Upper lobe of left lung (tissue), 6 donors: ENCODE measurements at regions not wholly inside any gene's neighbourhood (a gene's known extent, or its start where the extent isn't known, plus 50 kb on each side); places are given as distances from the start of the nearest gene placed in this dataset.

ENCODE experiments used
- ATAC-seq, 2 donors: fragments of 200-7000 bp; cut with Tn5 transposase; one replicate each; pipeline ENCODE4 v1.9.1; 2022; ENCODE audit warnings: mild to moderate bottlenecking in 2 of 2, moderate library complexity in 2 of 2; ENCODE audit not compliant: low FRiP score in 2 of 2
- DNase-seq, 2 donors: peaks; one replicate each; pipeline ENCODE4 v3.0.0-alpha.2; 2019 to 2020
- H3K27ac ChIP-seq, 4 donors: fragments of 200-600 bp; sonication (generic); one replicate each; pipeline ENCODE4 v1.5.1; 2016 to 2019
- H3K27me3 ChIP-seq, 4 donors: fragments of 200-600 bp; sonication (generic); one replicate each; pipeline ENCODE4 v1.5.1; 2017 to 2019
- H3K36me3 ChIP-seq, 4 donors: fragments of 200-600 bp; sonication (generic); one replicate each; pipeline ENCODE4 v1.5.1; 2016 to 2019
- H3K4me1 ChIP-seq, 4 donors: fragments of 200-600 bp; sonication (generic); one replicate each; pipeline ENCODE4 v1.5.1; 2018 to 2019
- H3K4me3 ChIP-seq, 4 donors: fragments of 200-600 bp; sonication (generic); one replicate each; pipeline ENCODE4 v1.5.1; 2017 to 2019; ENCODE audit warnings: mild to moderate bottlenecking in 2 of 4, moderate library complexity in 1 of 4
- H3K9me3 ChIP-seq, 4 donors: fragments of 200-600 bp; sonication (generic); one replicate each; pipeline ENCODE4 v1.5.1; 2018 to 2019
- CTCF ChIP-seq, 6 experiments: fragments of 450-650 bp in 4 of 6; fragments of 200-600 bp in 2 of 6; sonication (generic) in 2 of 6; IDR thresholded peaks; one replicate each; pipeline ENCODE4 v1.5.1; 2016 to 2019; ENCODE audit warnings: antibody characterized with exemption in 6 of 6
- EP300 ChIP-seq, 4 donors: sonication (generic); formaldehyde crosslinking; IDR thresholded peaks; one replicate each; pipeline ENCODE4 v1.5.1; 2017; ENCODE audit warnings: antibody characterized with exemption in 4 of 4, control low read depth in 2 of 4
- POLR2A ChIP-seq, 4 donors: fragments of 450-650 bp; IDR thresholded peaks; one replicate each; pipeline ENCODE4 v1.5.1; 2016 to 2017; ENCODE audit warnings: antibody characterized with exemption in 4 of 4, mild to moderate bottlenecking in 2 of 4
- POLR2AphosphoS5 ChIP-seq, 2 donors: sonication (generic); formaldehyde crosslinking; IDR thresholded peaks; one replicate each; pipeline ENCODE4 v1.5.1; 2017; ENCODE audit warnings: antibody characterized with exemption in 2 of 2
- WGBS, 2 donors: methylation state at CpG; one replicate each; pipeline ENCODE4 v1.1.5; 2017 to 2018; 5-methylcytosine and 5-hydroxymethylcytosine counted together
- donor health status: DM: no; HTN: no; CAD: no; lungs with moderate emphysema.
- donor health status: DM: no; HTN: yes; CAD: no; lungs with severe emphysema.

DNA sequence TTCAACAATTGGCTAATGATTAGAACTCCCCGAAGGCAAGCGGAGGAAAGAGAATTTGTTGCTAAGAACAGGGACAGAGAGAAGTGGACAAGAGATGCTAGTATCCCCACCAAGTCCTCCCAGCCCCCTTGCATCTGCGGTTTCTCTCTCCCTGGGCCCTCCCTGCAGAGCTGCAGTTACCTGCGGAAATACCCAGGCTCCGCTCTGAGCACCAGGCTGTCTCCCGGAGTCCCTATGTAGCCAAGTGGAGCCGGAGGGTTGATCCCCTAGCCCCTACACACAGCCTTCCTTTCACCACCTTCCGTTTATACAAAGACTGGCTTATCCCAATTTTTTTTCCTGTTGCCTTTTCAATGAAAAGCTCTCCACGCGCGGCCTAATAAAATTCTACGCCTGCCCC is 834.4 kb downstream of the KCNJ2 start:
- WGBS, 2 donors = 80 to 87% methylated on average over 12 of the region's 12 CpGs
- ATAC-seq = no peak
- H3K27me3 ChIP-seq = no peaks in the 10 kb centered on the region
- no peaks in the 10 kb centered on the region for H3K4me1 ChIP-seq
- no peak overlapping the region for H3K4me3 ChIP-seq
- H3K36me3 ChIP-seq = no peaks in the 10 kb centered on the region
- H3K27ac ChIP-seq = no peak overlapping the region
- no peaks in the 10 kb centered on the region for H3K9me3 ChIP-seq
- DNase-seq = no peak
- TF ChIP-seq POLR2A (IDR thresholded peaks at IDR 0.05) = no peak
- TF ChIP-seq CTCF (IDR thresholded peaks at IDR 0.05) = no peak
- TF ChIP-seq EP300 (IDR thresholded peaks at IDR 0.05) = no peak
- TF ChIP-seq POLR2AphosphoS5 (IDR thresholded peaks at IDR 0.05) = no peak

DNA sequence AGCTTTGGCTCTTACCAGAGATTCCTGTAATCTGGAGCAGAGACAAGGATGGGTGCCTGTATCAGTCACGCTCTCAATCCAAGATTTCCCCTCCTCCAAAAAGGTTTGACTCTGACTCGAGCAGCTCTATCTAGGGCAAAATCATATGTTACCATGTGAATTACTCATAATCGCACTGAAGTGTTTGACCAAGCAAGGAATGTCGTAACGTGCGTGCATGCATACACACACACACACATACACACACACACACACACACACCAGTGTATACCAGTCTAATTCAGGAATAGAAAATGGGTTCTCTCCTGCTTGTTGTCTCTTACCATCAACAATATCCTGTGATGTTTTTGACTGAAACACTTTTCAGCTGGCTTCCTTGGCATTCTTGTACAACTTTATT is 835.1 kb downstream of the KCNJ2 start:
- DNase-seq (no peak), ATAC-seq (no peak)
- no peaks in the 10 kb centered on the region for H3K4me1 ChIP-seq

DNA sequence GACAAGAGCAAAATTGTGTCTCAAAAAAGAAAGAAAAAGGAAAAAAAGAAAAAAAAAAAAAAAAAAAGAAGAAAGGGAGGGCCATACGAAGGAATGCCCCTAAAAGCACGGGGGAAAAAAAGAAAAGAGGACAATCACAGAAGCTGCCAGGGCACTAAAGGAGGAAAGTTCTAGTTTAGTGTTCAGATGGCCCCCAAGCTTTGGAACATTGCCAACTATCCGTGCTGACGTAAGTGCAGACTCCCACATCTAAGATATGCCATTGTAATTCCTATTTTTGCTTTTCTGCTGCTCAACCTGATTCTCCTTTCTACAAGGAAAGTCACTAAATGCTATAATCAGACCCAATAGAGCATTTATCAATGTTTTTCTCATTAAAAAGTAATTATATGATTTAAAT is 842.1 kb downstream of the KCNJ2 start:
- no peak for TF ChIP-seq POLR2A (IDR thresholded peaks at IDR 0.05)
- no peaks in the 10 kb centered on the region for H3K36me3 ChIP-seq
- no peak for DNase-seq
- no peaks in the 10 kb centered on the region for H3K9me3 ChIP-seq
- H3K4me1 ChIP-seq = no peaks in the 10 kb centered on the region
- H3K4me3 ChIP-seq = no peak overlapping the region
- H3K27me3 ChIP-seq = no peaks in the 10 kb centered on the region
- no peak overlapping the region for H3K27ac ChIP-seq
- WGBS, 2 donors = 48 to 61% methylated on average over 4 of the region's 4 CpGs
- no peak for ATAC-seq

More for the DNA sequence above, 835.1 kb downstream of the KCNJ2 start:
- Histone ChIP-seq H3K36me3 (no peaks in the 10 kb centered on the region), H3K27me3 (no peaks in the 10 kb centered on the region), H3K9me3 (no peaks in the 10 kb centered on the region), H3K4me3 (no peak overlapping the region), H3K27ac (no peak overlapping the region)
- WGBS, 2 donors = 44 to 69% methylated on average over 6 of the region's 6 CpGs
- TF ChIP-seq POLR2AphosphoS5 (IDR thresholded peaks at IDR 0.05) (no peak), POLR2A (IDR thresholded peaks at IDR 0.05) (no peak), EP300 (IDR thresholded peaks at IDR 0.05) (no peak), CTCF (IDR thresholded peaks at IDR 0.05) (no peak)

GRCh38 chr17:71019699-71020098 is 850.4 kb downstream of the KCNJ2 start:
- no peaks in the 10 kb centered on the region for H3K27me3 ChIP-seq
- H3K4me3 ChIP-seq = no peak overlapping the region
- no peaks in the 10 kb centered on the region for H3K4me1 ChIP-seq
- TF ChIP-seq POLR2A (IDR thresholded peaks at IDR 0.05) (no peak), CTCF (IDR thresholded peaks at IDR 0.05) (no peak), POLR2AphosphoS5 (IDR thresholded peaks at IDR 0.05) (no peak), EP300 (IDR thresholded peaks at IDR 0.05) (no peak)
- DNase-seq = no peak
- no peaks in the 10 kb centered on the region for H3K9me3 ChIP-seq
- WGBS, 2 donors = 100% methylated on average over 1 of the region's 1 CpG
- ATAC-seq = no peak
- no peaks in the 10 kb centered on the region for H3K36me3 ChIP-seq
- no peak overlapping the region for H3K27ac ChIP-seq

GRCh38 chr17:71022758-71023157 is 853.4 kb downstream of the KCNJ2 start:
- 71 to 80% methylated on average over 3 of the region's 3 CpGs for WGBS, 2 donors
- no peaks in the 10 kb centered on the region for H3K9me3 ChIP-seq
- TF ChIP-seq POLR2AphosphoS5 (IDR thresholded peaks at IDR 0.05) (no peak), POLR2A (IDR thresholded peaks at IDR 0.05) (no peak), EP300 (IDR thresholded peaks at IDR 0.05) (no peak), CTCF (IDR thresholded peaks at IDR 0.05) (no peak)
- H3K4me3 ChIP-seq = no peak overlapping the region
- H3K4me1 ChIP-seq = no peaks in the 10 kb centered on the region
- DNase-seq = no peak
- no peak for ATAC-seq
- no peak overlapping the region for H3K27ac ChIP-seq
- H3K36me3 ChIP-seq = no peaks in the 10 kb centered on the region
- H3K27me3 ChIP-seq = no peaks in the 10 kb centered on the region
